ENCODE measurements at regions not wholly inside any gene's neighbourhood (a gene's known extent, or its start where the extent isn't known, plus 50 kb on each side); places are given as distances from the start of the nearest gene placed in this dataset.

GRCh38 chr4:134548052-134548628 lies 346.6 kb upstream of the PABPC4L start:
- Mint-ChIP-seq H3K36me3 (ENCODE audit: low read depth) (peaks cover 44% of the 10 kb centered on the region), H3K27me3 (ENCODE audit: insufficient read depth, low read depth, poor library complexity) (no peaks in the 10 kb centered on the region), H3K9me3 (peaks cover 43% of the 10 kb centered on the region), H3K27ac (no peak overlapping the region), H3K4me1 (peaks cover 22% of the 10 kb centered on the region), H3K4me3 (no peak overlapping the region)
- Histone ChIP-seq H3K9me2 (ENCODE audit: insufficient read depth) (no peaks in the 10 kb centered on the region), H4K20me1 (replicated peaks; ENCODE audit: insufficient read depth) (no peaks in the 10 kb centered on the region), H3K79me2 (replicated peaks; ENCODE audit: insufficient read depth) (no peaks in the 10 kb centered on the region), H3K4me3 (no peak overlapping the region), H3K4me2 (no peak overlapping the region), H3K36me3 (ENCODE audit: insufficient read depth) (0 out of 2 replicates have a peak, but pooled peaks cover 6% of the 10 kb centered on the region), H3K27ac (ENCODE audit: low read depth) (no peak overlapping the region), H3F3A (replicated peaks; ENCODE audit: low read depth) (no peaks in the 10 kb centered on the region), H3K4me1 (ENCODE audit: insufficient read depth) (peaks cover 23% of the 10 kb centered on the region), H2AFZ (no peak overlapping the region), H3K27me3 (ENCODE audit: insufficient read depth) (no peaks in the 10 kb centered on the region)
- no peak for ATAC-seq
- no peak for TF ChIP-seq EZH2phosphoT487 (IDR thresholded peaks at IDR 0.05; ENCODE audit: unreplicated experiment)
- TF ChIP-seq ZNF331 (CRISPR knock-in tag; IDR thresholded peaks at IDR 0.05; ENCODE audit: low read depth) = no peak
- no peak for TF ChIP-seq ETS1 (IDR thresholded peaks at IDR 0.05)
- no peak for DNase-seq (ENCODE audit: low spot score)

GRCh38 chr4:134546279-134546678 lies 344.7 kb upstream of the PABPC4L start:
- Histone ChIP-seq H3K4me1 (ENCODE audit: insufficient read depth) (peaks cover 7% of the 10 kb centered on the region), H3K27me3 (ENCODE audit: insufficient read depth) (no peaks in the 10 kb centered on the region), H3K4me3 (no peak overlapping the region), H3K9me2 (ENCODE audit: insufficient read depth) (no peaks in the 10 kb centered on the region), H3K27ac (ENCODE audit: low read depth) (no peak overlapping the region), H3F3A (replicated peaks; ENCODE audit: low read depth) (no peaks in the 10 kb centered on the region), H3K79me2 (replicated peaks; ENCODE audit: insufficient read depth) (no peaks in the 10 kb centered on the region), H3K4me2 (no peak overlapping the region), H3K36me3 (ENCODE audit: insufficient read depth) (0 out of 2 replicates have a peak, but pooled peaks cover 6% of the 10 kb centered on the region), H2AFZ (no peak overlapping the region), H4K20me1 (replicated peaks; ENCODE audit: insufficient read depth) (no peaks in the 10 kb centered on the region)
- ATAC-seq (no peak), DNase-seq (ENCODE audit: low spot score) (no peak)
- Mint-ChIP-seq H3K4me1 (peaks cover 4% of the 10 kb centered on the region), H3K4me3 (no peak overlapping the region), H3K27me3 (ENCODE audit: insufficient read depth, low read depth, poor library complexity) (no peaks in the 10 kb centered on the region), H3K36me3 (ENCODE audit: low read depth) (peaks cover 42% of the 10 kb centered on the region), H3K9me3 (peaks cover 43% of the 10 kb centered on the region), H3K27ac (no peak overlapping the region)
- TF ChIP-seq CTCF (conservative IDR thresholded peaks at IDR 0.05; ENCODE audit: low read depth in 2 of 2) (no peak), REST (IDR thresholded peaks at IDR 0.05; ENCODE audit: unreplicated experiment) (no peak), EZH2phosphoT487 (IDR thresholded peaks at IDR 0.05; ENCODE audit: unreplicated experiment) (no peak), ZNF114 (CRISPR knock-in tag; IDR thresholded peaks at IDR 0.05) (no peak), ETS1 (IDR thresholded peaks at IDR 0.05) (no peak), CREB1 (CRISPR knock-in tag; IDR thresholded peaks at IDR 0.05; ENCODE audit: low read depth) (no peak)
